Skeletal muscle tissue (tissue), 4 donors: ENCODE measurements at regions not wholly inside any gene's neighbourhood (a gene's known extent, or its start where the extent isn't known, plus 50 kb on each side); places are given as distances from the start of the nearest gene placed in this dataset. TPM values are rescaled to one million over a fixed set of nuclear protein-coding genes. Genes with fewer than 3 reads are reported as not detected.

Experiments used
- H3K27ac ChIP-seq: one replicate; pipeline ENCODE4 v1.7.0; 2013; ENCODE audit warnings: mild to moderate bottlenecking, low read depth, low read length, inconsistent platforms
- H3K27me3 ChIP-seq, 3 donors: one replicate each; pipeline ENCODE4 v1.7.0; 2013; ENCODE audit warnings: low read length in 3 of 3; ENCODE audit not compliant: control insufficient read depth in 3 of 3, insufficient read depth in 3 of 3
- H3K36me3 ChIP-seq, 3 donors: one replicate each; pipeline ENCODE4 v1.7.0; 2013; ENCODE audit warnings: low read length in 3 of 3; ENCODE audit not compliant: control insufficient read depth in 3 of 3, insufficient read depth in 3 of 3
- H3K4me1 ChIP-seq, 3 donors: one replicate each; pipeline ENCODE4 v1.7.0; 2013; ENCODE audit warnings: low read length in 3 of 3, mild to moderate bottlenecking in 3 of 3; ENCODE audit not compliant: control insufficient read depth in 3 of 3, insufficient read depth in 3 of 3
- H3K4me3 ChIP-seq, 3 donors: one replicate each; pipeline ENCODE4 v1.7.0; 2013; ENCODE audit warnings: low read length in 3 of 3
- H3K9ac ChIP-seq, 3 donors: one replicate each; pipeline ENCODE4 v1.7.0; 2013; ENCODE audit warnings: low read length in 3 of 3, mild to moderate bottlenecking in 3 of 3, moderate library complexity in 2 of 3, low read depth in 1 of 3
- H3K9me3 ChIP-seq, 3 donors: one replicate each; pipeline ENCODE4 v1.7.0; 2013; ENCODE audit warnings: low read length in 3 of 3; ENCODE audit not compliant: control insufficient read depth in 3 of 3
- small RNA-seq: library from RNA; depleted of rRNA; stranded (forward); fragments of <200 nt; gene quantifications from one replicate; pipeline ENCODE3, GENCODE V24; 2014
- donor health status: Osteomylitis.

- Histone ChIP-seq H3K36me3 (no peaks in the 10 kb centered on the region), H3K4me1 (no peaks in the 10 kb centered on the region), H3K9me3 (no peaks in the 10 kb centered on the region), H3K9ac (no peak overlapping the region), H3K27ac (no peak overlapping the region), H3K4me3 (no peak overlapping the region), H3K27me3 (no peaks in the 10 kb centered on the region)
These were observed 1356.9 kb downstream of the TMEM121 start for GRCh38 chr14:106883218-106883692.

Small RNA genes lying in the stretch of these regions (small RNA-seq; reads per million reads assigned to genes)
- gene AC244452.1 (not detected), gene IGHD1-1 (not detected), gene IGHD1-14 (not detected), gene IGHD1-20 (not detected), gene IGHD1-26 (not detected), gene IGHD1-7 (not detected), gene IGHD2-15 (not detected), gene IGHD2-2 (not detected), gene IGHD2-21 (not detected), gene IGHD2-8 (not detected), gene IGHD3-10 (not detected), gene IGHD3-16 (not detected), gene IGHD3-22 (not detected), gene IGHD3-3 (not detected), gene IGHD3-9 (not detected), gene IGHD4-11 (not detected), gene IGHD4-17 (not detected), gene IGHD4-23 (not detected), gene IGHD4-4 (not detected), gene IGHD5-12 (not detected), gene IGHD5-18 (not detected), gene IGHD5-24 (not detected), gene IGHD5-5 (not detected), gene IGHD6-13 (not detected), gene IGHD6-19 (not detected), gene IGHD6-25 (not detected), gene IGHD6-6 (not detected), gene IGHD7-27 (not detected), gene IGHJ1 (not detected), gene IGHJ1P (not detected), gene IGHJ2 (not detected), gene IGHJ2P (not detected), gene IGHJ3 (not detected), gene IGHJ3P (not detected), gene IGHJ4 (not detected), gene IGHJ5 (not detected), gene IGHJ6 (not detected), gene IGHV1-12 (not detected), gene IGHV1-14 (not detected), gene IGHV3-19 (not detected), gene IGHV3-57 (not detected), gene IGHV3-76 (not detected), gene IGHV5-78 (not detected), gene IGHV7-40 (not detected), gene IGHVII-1-1 (not detected), gene IGHVII-15-1 (not detected), gene IGHVII-22-1 (not detected), gene IGHVII-28-1 (not detected), gene IGHVII-33-1 (not detected), gene IGHVII-40-1 (not detected), gene IGHVII-44-2 (not detected), gene IGHVII-46-1 (not detected), gene IGHVII-49-1 (not detected), gene IGHVII-51-2 (not detected), gene IGHVII-53-1 (not detected), gene IGHVII-60-1 (not detected), gene IGHVII-62-1 (not detected), gene IGHVII-67-1 (not detected), gene IGHVII-74-1 (not detected), gene IGHVII-78-1 (not detected), gene IGHVIII-11-1 (not detected), gene IGHVIII-13-1 (not detected), gene IGHVIII-2-1 (not detected), gene IGHVIII-22-2 (not detected), gene IGHVIII-25-1 (not detected), gene IGHVIII-26-1 (not detected), gene IGHVIII-38-1 (not detected), gene IGHVIII-5-1 (not detected), gene IGHVIII-5-2 (not detected), gene IGHVIII-67-2 (not detected), gene IGHVIII-67-3 (not detected), gene IGHVIII-67-4 (not detected), gene IGHVIII-76-1 (not detected), gene IGHVIII-82 (not detected), gene MIR4507 (not detected), gene MIR4537 (not detected), gene MIR4538 (not detected), gene MIR4539 (not detected), gene MIR5195 (not detected), gene MIR8071-1 (not detected), gene MIR8071-2 (not detected), gene RNA5SP389 (not detected)
